Liver (tissue), 8 donors: ENCODE measurements at regions not wholly inside any gene's neighbourhood (a gene's known extent, or its start where the extent isn't known, plus 50 kb on each side); places are given as distances from the start of the nearest gene placed in this dataset.

ENCODE experiments used
- DNase-seq: peaks from one replicate; pipeline ENCODE4 v3.0.0-alpha.2; 2017; ENCODE audit warnings: low spot score
- H3K27ac ChIP-seq, 2 donors: one replicate each; pipeline ENCODE4 v1.7.0; 2013; ENCODE audit warnings: inconsistent platforms in 2 of 2, low read length in 2 of 2, control low read depth in 1 of 2, low read depth in 1 of 2, mild to moderate bottlenecking in 1 of 2
- H3K27me3 ChIP-seq, 4 donors: one replicate each; pipeline versions ENCODE4 v1.6.1 to v1.7.0; 2013; ENCODE audit warnings: low read length in 3 of 4, inconsistent platforms in 1 of 4, mild to moderate bottlenecking in 1 of 4, moderate library complexity in 1 of 4; ENCODE audit not compliant: control insufficient read depth in 4 of 4, insufficient read depth in 4 of 4
- H3K36me3 ChIP-seq, 4 donors: one replicate each; pipeline versions ENCODE4 v1.6.1 to v1.7.0; 2013; ENCODE audit warnings: low read length in 3 of 4, mild to moderate bottlenecking in 3 of 4, low read depth in 1 of 4, moderate library complexity in 1 of 4; ENCODE audit not compliant: control insufficient read depth in 4 of 4, insufficient read depth in 3 of 4
- H3K4me1 ChIP-seq, 4 donors: one replicate each; pipeline versions ENCODE4 v1.6.1 to v1.7.0; 2013; ENCODE audit warnings: low read length in 3 of 4, mild to moderate bottlenecking in 3 of 4, moderate library complexity in 1 of 4; ENCODE audit not compliant: control insufficient read depth in 4 of 4, insufficient read depth in 4 of 4
- H3K4me3 ChIP-seq, 3 donors: one replicate each; pipeline versions ENCODE4 v1.6.1 to v1.7.0; 2013; ENCODE audit warnings: low read length in 3 of 3, control low read depth in 1 of 3, low read depth in 1 of 3, mild to moderate bottlenecking in 1 of 3
- H3K9ac ChIP-seq, 2 donors: one replicate each; pipeline ENCODE4 v1.7.0; 2013; ENCODE audit warnings: low read length in 2 of 2, mild to moderate bottlenecking in 2 of 2, moderate library complexity in 2 of 2, control low read depth in 1 of 2, low read depth in 1 of 2
- H3K9me3 ChIP-seq, 4 donors: one replicate each; pipeline versions ENCODE4 v1.6.1 to v1.7.0; 2013; ENCODE audit warnings: low read length in 3 of 4; ENCODE audit not compliant: control insufficient read depth in 4 of 4
- EGR1 ChIP-seq, 2 donors: IDR thresholded peaks; 2 replicates each; pipeline ENCODE4 v1.6.1; 2016 to 2018; ENCODE audit warnings: antibody characterized with exemption in 2 of 2, low read depth in 2 of 2
- FOXA1 ChIP-seq: IDR thresholded peaks from 2 replicates; pipeline ENCODE4 v1.6.1; 2016; ENCODE audit warnings: antibody characterized with exemption
- FOXA2 ChIP-seq: IDR thresholded peaks from 2 replicates; pipeline ENCODE4 v1.6.1; 2016; ENCODE audit warnings: antibody characterized with exemption
- GABPA ChIP-seq, 2 donors: IDR thresholded peaks in 1 of 2; conservative IDR thresholded peaks in 1 of 2; 2 replicates each; pipeline ENCODE4 v1.6.1; 2016; ENCODE audit warnings: antibody characterized with exemption in 2 of 2, mild to moderate bottlenecking in 1 of 2, moderate library complexity in 1 of 2
- HNF4A ChIP-seq, 2 donors: conservative IDR thresholded peaks; 2 replicates each; pipeline ENCODE4 v1.6.1; 2016; ENCODE audit warnings: antibody characterized with exemption in 2 of 2, mild to moderate bottlenecking in 2 of 2
- HNF4G ChIP-seq: IDR thresholded peaks from 2 replicates; pipeline ENCODE4 v1.6.1; 2016; ENCODE audit warnings: antibody characterized with exemption
- JUND ChIP-seq, 2 donors: IDR thresholded peaks; 2 replicates each; pipeline ENCODE4 v1.6.1; 2016; ENCODE audit warnings: antibody characterized with exemption in 2 of 2
- NR2F2 ChIP-seq: IDR thresholded peaks from 2 replicates; pipeline ENCODE4 v1.6.1; 2016; ENCODE audit warnings: antibody characterized with exemption
- RAD21 ChIP-seq, 2 donors: IDR thresholded peaks; 2 replicates each; pipeline ENCODE4 v1.6.1; 2016; ENCODE audit warnings: antibody characterized with exemption in 2 of 2, mild to moderate bottlenecking in 2 of 2
- RXRA ChIP-seq, 2 donors: IDR thresholded peaks; 2 replicates each; pipeline ENCODE4 v1.6.1; 2017 to 2018; ENCODE audit warnings: antibody characterized with exemption in 2 of 2, mild to moderate bottlenecking in 1 of 2
- SP1 ChIP-seq: IDR thresholded peaks from 2 replicates; pipeline ENCODE4 v1.6.1; 2018; ENCODE audit warnings: antibody characterized with exemption, mild to moderate bottlenecking
- TAF1 ChIP-seq: conservative IDR thresholded peaks from 2 replicates; pipeline ENCODE4 v1.6.1; 2016; ENCODE audit warnings: antibody characterized with exemption, mild to moderate bottlenecking
- YY1 ChIP-seq: IDR thresholded peaks from 2 replicates; pipeline ENCODE4 v1.6.1; 2016; ENCODE audit warnings: antibody characterized with exemption, mild to moderate bottlenecking
- WGBS: extraction: QIAGEN DNeasy Blood & Tissue Kit; methylation state at CpG from one replicate; pipeline ENCODE4 v1.1.7; 2013; 5-methylcytosine and 5-hydroxymethylcytosine counted together
- TF ChIP-seq, protein P1 (sequence below): IDR thresholded peaks from 2 replicates; pipeline ENCODE4 v1.6.1; 2016; ENCODE audit warnings: antibody characterized with exemption
- TF ChIP-seq, protein P2 (sequence below): IDR thresholded peaks from 2 replicates; pipeline ENCODE4 v1.6.1; 2016; ENCODE audit warnings: antibody characterized with exemption
- TF ChIP-seq, protein P3 (sequence below): IDR thresholded peaks from 2 replicates; pipeline ENCODE4 v1.6.1; 2016; ENCODE audit warnings: antibody characterized with exemption, mild to moderate bottlenecking
- TF ChIP-seq, protein P4 (sequence below): IDR thresholded peaks from 2 replicates; pipeline ENCODE4 v1.6.1; 2016; ENCODE audit warnings: antibody characterized with exemption
- TF ChIP-seq, protein P5 (sequence below): fragments of 150-350 bp; IDR thresholded peaks from 2 replicates; pipeline ENCODE4 v1.5.1; 2017; ENCODE audit warnings: improper control_type of control experiment, low read depth, low read length; ENCODE audit not compliant: missing input control
- donor health status: healthy.
- donor health status: healthy.
- donor health status: healthy.
- donor health status: healthy.
- donor health status: healthy.

DNA sequence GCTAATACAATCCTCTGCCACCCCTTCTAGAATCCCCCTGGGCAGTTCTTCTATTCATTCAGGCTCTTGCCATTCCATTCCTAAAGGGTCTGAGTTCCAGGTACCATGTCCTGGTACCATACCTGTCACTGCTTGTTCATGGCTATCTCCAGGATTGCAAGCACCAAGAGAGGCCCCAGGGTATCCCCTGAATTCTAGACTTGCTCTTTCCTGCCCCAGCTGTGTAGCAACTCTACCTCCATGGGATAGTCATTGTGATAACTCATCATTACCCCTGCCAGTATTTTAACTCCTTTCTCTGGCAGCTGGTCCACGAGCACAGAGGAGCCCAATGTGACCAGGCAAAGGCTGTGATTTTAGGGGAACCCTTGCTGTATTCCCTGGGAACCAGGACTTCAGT is 143.7 kb upstream of the CDH5 start (continued):
- TF ChIP-seq, protein P1, sequence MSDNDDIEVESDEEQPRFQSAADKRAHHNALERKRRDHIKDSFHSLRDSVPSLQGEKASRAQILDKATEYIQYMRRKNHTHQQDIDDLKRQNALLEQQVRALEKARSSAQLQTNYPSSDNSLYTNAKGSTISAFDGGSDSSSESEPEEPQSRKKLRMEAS = no peak
- TF ChIP-seq, protein P2, sequence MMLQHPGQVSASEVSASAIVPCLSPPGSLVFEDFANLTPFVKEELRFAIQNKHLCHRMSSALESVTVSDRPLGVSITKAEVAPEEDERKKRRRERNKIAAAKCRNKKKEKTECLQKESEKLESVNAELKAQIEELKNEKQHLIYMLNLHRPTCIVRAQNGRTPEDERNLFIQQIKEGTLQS = no peak
- TF ChIP-seq RAD21 (IDR thresholded peaks at IDR 0.05) (no peak), NR2F2 (no peak)

DNA sequence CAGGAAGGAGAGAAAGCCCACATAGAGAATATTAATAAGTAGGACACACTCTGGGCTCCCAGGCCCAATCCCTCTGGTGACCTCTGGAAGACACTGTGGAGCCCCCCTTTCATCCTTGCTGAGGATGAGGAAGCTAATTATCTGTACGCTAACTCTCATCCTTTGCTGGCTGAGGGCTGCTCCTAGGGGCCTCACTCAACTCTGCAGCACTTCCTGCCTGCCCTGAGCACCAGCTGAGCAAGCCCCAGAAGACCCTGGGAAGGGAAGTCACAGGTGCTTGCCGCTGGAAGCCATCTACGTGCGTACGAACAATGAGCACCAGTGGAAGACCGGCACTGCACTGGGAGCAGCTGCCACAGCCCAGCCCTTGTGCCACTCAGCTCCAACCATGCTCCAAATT is 145.8 kb upstream of the CDH5 start:
- H3K4me1 ChIP-seq = no peaks in the 10 kb centered on the region
- no peaks in the 10 kb centered on the region for H3K9me3 ChIP-seq
- no peak overlapping the region for H3K4me3 ChIP-seq
- no peak overlapping the region for H3K27ac ChIP-seq
- no peak overlapping the region for H3K9ac ChIP-seq
- H3K27me3 ChIP-seq = no peaks in the 10 kb centered on the region
- no peaks in the 10 kb centered on the region for H3K36me3 ChIP-seq
- TF ChIP-seq, protein P3, sequence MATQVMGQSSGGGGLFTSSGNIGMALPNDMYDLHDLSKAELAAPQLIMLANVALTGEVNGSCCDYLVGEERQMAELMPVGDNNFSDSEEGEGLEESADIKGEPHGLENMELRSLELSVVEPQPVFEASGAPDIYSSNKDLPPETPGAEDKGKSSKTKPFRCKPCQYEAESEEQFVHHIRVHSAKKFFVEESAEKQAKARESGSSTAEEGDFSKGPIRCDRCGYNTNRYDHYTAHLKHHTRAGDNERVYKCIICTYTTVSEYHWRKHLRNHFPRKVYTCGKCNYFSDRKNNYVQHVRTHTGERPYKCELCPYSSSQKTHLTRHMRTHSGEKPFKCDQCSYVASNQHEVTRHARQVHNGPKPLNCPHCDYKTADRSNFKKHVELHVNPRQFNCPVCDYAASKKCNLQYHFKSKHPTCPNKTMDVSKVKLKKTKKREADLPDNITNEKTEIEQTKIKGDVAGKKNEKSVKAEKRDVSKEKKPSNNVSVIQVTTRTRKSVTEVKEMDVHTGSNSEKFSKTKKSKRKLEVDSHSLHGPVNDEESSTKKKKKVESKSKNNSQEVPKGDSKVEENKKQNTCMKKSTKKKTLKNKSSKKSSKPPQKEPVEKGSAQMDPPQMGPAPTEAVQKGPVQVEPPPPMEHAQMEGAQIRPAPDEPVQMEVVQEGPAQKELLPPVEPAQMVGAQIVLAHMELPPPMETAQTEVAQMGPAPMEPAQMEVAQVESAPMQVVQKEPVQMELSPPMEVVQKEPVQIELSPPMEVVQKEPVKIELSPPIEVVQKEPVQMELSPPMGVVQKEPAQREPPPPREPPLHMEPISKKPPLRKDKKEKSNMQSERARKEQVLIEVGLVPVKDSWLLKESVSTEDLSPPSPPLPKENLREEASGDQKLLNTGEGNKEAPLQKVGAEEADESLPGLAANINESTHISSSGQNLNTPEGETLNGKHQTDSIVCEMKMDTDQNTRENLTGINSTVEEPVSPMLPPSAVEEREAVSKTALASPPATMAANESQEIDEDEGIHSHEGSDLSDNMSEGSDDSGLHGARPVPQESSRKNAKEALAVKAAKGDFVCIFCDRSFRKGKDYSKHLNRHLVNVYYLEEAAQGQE = no peak
- TF ChIP-seq TAF1 (no peak), YY1 (no peak), FOXA1 (no peak), EGR1 (IDR thresholded peaks at IDR 0.05; ENCODE audit: low read depth in 2 of 2) (no peak), HNF4A (conservative IDR thresholded peaks at IDR 0.05) (no peak), SP1 (no peak), JUND (IDR thresholded peaks at IDR 0.05) (no peak), FOXA2 (no peak), HNF4G (no peak), GABPA (IDR thresholded peaks at IDR 0.05 in 1 of 2, conservative IDR thresholded peaks at IDR 0.05 in 1 of 2) (no peak), NR2F2 (no peak), RAD21 (IDR thresholded peaks at IDR 0.05) (no peak), RXRA (IDR thresholded peaks at IDR 0.05) (no peak)
- TF ChIP-seq, protein P2 = no peak
- TF ChIP-seq, protein P4, sequence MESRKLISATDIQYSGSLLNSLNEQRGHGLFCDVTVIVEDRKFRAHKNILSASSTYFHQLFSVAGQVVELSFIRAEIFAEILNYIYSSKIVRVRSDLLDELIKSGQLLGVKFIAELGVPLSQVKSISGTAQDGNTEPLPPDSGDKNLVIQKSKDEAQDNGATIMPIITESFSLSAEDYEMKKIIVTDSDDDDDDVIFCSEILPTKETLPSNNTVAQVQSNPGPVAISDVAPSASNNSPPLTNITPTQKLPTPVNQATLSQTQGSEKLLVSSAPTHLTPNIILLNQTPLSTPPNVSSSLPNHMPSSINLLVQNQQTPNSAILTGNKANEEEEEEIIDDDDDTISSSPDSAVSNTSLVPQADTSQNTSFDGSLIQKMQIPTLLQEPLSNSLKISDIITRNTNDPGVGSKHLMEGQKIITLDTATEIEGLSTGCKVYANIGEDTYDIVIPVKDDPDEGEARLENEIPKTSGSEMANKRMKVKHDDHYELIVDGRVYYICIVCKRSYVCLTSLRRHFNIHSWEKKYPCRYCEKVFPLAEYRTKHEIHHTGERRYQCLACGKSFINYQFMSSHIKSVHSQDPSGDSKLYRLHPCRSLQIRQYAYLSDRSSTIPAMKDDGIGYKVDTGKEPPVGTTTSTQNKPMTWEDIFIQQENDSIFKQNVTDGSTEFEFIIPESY = no peak
- TF ChIP-seq, protein P5, sequence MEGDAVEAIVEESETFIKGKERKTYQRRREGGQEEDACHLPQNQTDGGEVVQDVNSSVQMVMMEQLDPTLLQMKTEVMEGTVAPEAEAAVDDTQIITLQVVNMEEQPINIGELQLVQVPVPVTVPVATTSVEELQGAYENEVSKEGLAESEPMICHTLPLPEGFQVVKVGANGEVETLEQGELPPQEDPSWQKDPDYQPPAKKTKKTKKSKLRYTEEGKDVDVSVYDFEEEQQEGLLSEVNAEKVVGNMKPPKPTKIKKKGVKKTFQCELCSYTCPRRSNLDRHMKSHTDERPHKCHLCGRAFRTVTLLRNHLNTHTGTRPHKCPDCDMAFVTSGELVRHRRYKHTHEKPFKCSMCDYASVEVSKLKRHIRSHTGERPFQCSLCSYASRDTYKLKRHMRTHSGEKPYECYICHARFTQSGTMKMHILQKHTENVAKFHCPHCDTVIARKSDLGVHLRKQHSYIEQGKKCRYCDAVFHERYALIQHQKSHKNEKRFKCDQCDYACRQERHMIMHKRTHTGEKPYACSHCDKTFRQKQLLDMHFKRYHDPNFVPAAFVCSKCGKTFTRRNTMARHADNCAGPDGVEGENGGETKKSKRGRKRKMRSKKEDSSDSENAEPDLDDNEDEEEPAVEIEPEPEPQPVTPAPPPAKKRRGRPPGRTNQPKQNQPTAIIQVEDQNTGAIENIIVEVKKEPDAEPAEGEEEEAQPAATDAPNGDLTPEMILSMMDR = no peak
- TF ChIP-seq, protein P1 = no peak
- DNase-seq = no peak
- 64% methylated on average over 6 of the region's 6 CpGs for WGBS
